H4 (cell line): ENCODE measurements at regions not wholly inside any gene's neighbourhood (a gene's known extent, or its start where the extent isn't known, plus 50 kb on each side); places are given as distances from the start of the nearest gene placed in this dataset.
A peak's percentile ranks its signal among the peaks of the same experiment; 100 is the strongest.

ENCODE experiments used
- DNase-seq: peaks from one replicate; pipeline ENCODE4 v3.0.0-alpha.2; 2015; ENCODE audit warnings: low spot score

DNA sequence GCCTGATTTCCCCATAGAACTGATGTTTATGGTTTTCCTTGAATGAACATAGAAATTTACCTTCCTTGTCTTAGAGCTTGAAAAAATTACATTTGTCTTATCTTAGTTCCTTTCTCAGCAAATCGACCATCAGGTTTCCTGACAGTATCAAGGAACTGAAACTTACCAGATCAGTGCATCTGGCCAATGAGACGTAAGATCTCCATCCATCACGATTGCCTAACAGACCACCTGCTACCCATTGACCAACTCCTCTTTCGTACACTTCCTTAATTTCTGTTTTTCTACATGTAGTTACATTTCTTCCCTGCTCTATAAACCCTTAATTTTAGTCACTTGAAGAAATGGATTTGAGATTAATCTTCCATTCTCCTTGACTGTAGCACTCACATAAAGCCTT, 57.4 kb upstream of the TMPRSS15 start:
- no peak for DNase-seq

GRCh38 chr21:18461743-18462142, 58.2 kb upstream of the TMPRSS15 start:
- DNase-seq, result no peak

GRCh38 chr21:18467715-18468114, 64.1 kb upstream of the TMPRSS15 start:
- no peak for DNase-seq

DNA sequence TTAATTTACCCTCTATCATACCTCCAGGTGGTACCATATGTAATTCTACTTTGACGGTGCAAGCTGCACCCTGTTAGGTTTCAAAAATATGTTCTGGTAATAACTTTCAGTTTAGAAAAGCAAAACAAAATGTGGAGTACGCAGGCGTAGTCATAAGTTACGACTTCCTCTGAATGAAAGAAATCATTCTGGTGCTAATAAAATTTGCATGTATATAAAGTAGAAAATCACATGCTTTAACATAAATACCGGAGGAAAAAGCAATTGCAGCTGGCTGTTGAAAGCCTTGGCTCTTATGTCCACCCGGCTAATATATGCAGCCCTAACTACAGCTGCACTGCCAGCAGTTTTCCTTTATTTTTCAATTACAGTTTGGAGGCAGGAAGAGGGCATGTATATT, 65.2 kb upstream of the TMPRSS15 start:
- DNase-seq, result no peak

GRCh38 chr21:18476639-18477038, 73.1 kb upstream of the TMPRSS15 start:
- DNase-seq, result no peak

DNA sequence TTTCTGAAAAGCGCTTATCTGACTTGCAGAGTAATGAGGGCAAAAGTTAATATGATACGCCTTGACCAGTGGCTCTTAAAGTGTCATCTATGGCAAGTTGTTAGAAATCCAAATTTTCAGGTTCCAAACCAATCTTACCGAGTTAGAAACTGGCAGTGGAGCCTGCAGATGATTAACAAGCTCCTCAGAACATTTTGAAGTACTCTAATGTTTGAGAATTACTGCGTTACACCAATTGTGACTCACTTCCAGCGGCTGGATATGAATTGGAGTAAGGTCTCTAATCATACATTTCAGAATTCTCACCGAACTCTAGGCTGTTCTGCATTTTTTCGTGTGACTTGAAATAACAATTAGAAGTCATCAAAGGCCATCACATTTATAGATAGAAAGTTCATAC, 73.5 kb upstream of the TMPRSS15 start:
- no peak for DNase-seq

DNA sequence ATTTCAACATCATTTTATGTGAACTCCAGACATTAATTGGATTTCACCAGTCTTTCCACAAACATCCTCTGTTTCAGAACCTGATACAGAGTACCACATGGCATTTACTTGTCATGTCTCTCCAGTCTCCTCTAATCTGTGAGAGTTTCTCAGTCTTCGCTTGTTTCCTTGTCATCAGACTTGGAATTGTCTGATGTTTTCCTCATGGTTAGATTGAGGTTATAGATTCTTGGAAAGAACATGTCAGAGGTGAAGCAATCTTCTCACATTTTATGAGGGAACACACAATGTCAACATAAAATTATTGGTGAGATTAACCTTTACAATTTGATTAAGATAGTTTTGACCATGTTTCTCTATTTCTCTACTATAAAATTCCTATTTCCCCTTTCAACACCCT, 74.9 kb upstream of the TMPRSS15 start:
- no peak for DNase-seq

- no peak for DNase-seq
Measured at GRCh38 chr21:18488252-18488651, 84.7 kb upstream of the TMPRSS15 start.

DNA sequence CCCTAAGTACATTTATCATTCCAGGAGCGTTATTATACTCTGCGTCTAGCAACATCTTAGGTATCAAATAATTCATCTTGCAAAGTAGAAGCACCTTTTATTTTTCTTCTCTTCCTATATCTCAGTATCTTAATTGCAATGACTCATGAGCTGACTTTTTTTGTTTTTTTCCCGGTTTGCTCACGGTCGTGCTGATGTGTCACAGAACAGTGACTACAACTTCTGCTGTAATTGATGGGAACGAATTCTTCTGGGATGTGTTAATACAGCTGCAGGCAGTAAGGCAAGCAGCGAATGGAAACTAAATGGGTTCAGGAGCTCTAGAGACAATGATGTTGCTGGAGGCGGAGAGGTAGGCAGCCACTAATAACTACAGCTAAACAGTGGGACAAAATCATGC, 89.8 kb upstream of the TMPRSS15 start:
- DNase-seq, result peak; percentile 90

DNA sequence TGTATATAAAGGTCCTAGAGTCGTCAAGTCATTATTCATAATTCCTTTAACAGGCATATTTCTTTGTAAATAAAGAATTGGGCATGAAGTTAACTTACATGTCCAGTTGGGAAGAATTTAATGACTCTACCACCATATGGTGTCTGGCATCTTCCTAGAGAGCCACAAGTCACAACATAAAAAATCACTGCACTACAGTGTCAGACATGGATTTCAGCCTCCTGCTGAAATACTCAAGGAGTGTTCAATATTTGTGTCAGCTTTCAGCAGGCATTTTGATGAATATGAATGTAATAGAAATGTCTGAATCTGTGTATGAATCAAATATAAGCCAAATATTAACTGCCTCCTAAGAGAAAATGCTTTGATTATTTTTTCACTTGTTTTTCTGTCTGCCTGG, 91.9 kb upstream of the TMPRSS15 start:
- no peak for DNase-seq

GRCh38 chr21:18498431-18498830, 94.8 kb upstream of the TMPRSS15 start:
- no peak for DNase-seq

DNA sequence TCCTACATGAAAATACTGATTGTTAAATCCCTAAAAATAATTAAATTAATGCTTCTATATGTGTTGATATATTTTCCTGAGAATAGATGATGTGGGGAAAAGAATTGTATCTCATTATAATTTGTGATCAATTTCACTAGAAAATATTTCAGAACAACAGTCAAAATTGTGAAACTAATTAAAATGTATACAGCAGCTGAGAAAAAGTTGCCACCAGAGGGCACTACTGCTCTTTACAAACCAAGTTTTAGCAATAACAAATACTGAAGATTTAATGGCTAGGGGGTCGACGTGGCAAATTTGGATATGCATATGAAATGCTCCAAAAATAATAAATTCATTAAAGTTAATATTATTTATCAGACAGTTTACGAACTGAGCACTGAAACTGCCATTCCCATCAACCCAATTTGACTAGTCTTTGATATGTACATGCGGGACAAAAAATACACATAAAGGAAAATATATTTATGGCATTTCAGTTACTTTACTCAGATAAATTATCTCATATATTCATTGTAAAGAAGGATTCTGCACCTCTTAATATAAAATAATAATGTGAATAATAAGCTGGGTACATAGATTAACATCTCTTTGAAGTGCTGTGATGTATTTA, 96.3 kb upstream of the TMPRSS15 start:
- DNase-seq, result peak; percentile 29

GRCh38 chr21:18518054-18518481, 114.5 kb upstream of the TMPRSS15 start:
- no peak for DNase-seq

GRCh38 chr21:18521204-18521603, 117.6 kb upstream of the TMPRSS15 start:
- no peak for DNase-seq

- peak; percentile 14 for DNase-seq
Measured at GRCh38 chr21:18522181-18522972, 118.8 kb upstream of the TMPRSS15 start.

GRCh38 chr21:18524097-18524880, 120.7 kb upstream of the TMPRSS15 start:
- DNase-seq, result no peak

- peak; percentile 65 for DNase-seq
Measured at GRCh38 chr21:18529254-18529653, 125.7 kb upstream of the TMPRSS15 start.

DNA sequence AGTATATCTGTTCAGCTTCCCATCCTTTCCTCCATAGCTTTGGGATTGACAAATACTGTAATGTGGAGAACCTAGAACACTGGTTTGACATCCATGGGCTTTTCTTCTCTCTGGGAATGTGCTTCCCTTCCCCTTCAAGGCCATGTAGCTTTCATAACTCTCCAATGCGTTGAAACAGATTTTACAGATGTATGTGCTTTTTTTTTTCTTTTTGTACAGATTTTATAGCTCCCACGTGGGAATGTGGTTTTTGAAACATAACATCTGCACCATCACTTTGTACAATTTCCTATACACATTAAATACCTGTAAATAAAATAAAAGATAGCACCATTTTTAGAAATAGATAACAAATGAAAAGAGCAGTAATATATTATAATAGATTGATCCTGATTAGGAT, 138.5 kb upstream of the TMPRSS15 start:
- DNase-seq, result no peak

DNA sequence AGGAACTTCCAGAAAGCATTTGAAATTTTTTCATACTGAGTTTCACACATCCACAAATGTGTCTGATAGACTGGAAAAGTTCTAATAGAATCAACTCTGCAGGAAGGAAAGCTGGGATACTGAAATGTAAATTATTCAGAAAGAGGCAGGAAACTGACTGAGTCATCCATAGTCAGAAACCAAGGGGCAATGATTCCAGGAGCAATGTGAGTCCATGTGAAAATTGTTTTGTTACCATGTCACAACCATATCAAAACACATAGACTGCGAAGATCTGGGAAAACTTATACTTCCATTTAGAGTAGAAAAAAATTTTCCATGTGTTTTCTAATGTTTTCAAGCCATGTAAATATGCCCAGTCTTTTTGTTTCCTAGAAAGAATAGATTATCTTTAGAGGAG, 142.3 kb upstream of the TMPRSS15 start:
- DNase-seq, result peak; percentile 15

- no peak for DNase-seq
Measured at GRCh38 chr21:18547347-18547746, 143.8 kb upstream of the TMPRSS15 start.

- DNase-seq, result no peak
Measured at GRCh38 chr21:18548249-18548648, 144.7 kb upstream of the TMPRSS15 start.

- DNase-seq, result peak; percentile 9
Measured at GRCh38 chr21:18549214-18549905, 145.8 kb upstream of the TMPRSS15 start.
